Naive thymus-derived CD8-positive, alpha-beta T cell (primary cell): ENCODE measurements at regions not wholly inside any gene's neighbourhood (a gene's known extent, or its start where the extent isn't known, plus 50 kb on each side); places are given as distances from the start of the nearest gene placed in this dataset.

Experiments
- ATAC-seq, 2 donors: fragments of 150-1000 bp; cut with Tn5 transposase in 1 of 2; sonication (Bioruptor Pico), chemical (Tn5 transposase) in 1 of 2; 1 replicate in 1 of 2; 2 replicates in 1 of 2; pipeline ENCODE4 v1.10.0; 2021; ENCODE audit warnings: mild to moderate bottlenecking in 2 of 2, moderate library complexity in 2 of 2
- POLR2A ChIA-PET: fragments of 350-600 bp; sonication (Branson Sonifier 250); formaldehyde crosslinking; loops from one replicate; lab custom pipeline; 2021; ENCODE audit warnings: antibody characterized with exemption; lab: Charles Lee
- DNase-seq, 10 donors: peaks; one replicate each; pipeline versions ENCODE4 v3.0.0 to v3.0.0-alpha.2; 2020 to 2022
- H3K27ac Mint-ChIP-seq, 10 donors: one replicate each; pipeline ENCODE4 v1.8.0; 2020 to 2022; ENCODE audit warnings: mild to moderate bottlenecking in 10 of 10, mixed read lengths in 10 of 10, moderate library complexity in 4 of 10, inconsistent platforms in 1 of 10
- H3K27me3 Mint-ChIP-seq, 5 donors: one replicate each; pipeline ENCODE4 v1.8.0; 2021 to 2022; ENCODE audit warnings: mixed read lengths in 5 of 5
- H3K36me3 Mint-ChIP-seq, 3 donors: one replicate each; pipeline ENCODE4 v1.8.0; 2020 to 2022; ENCODE audit warnings: mixed read lengths in 3 of 3, mild to moderate bottlenecking in 2 of 3, inconsistent platforms in 1 of 3
- H3K4me1 Mint-ChIP-seq, 4 donors: one replicate each; pipeline ENCODE4 v1.8.0; 2021 to 2022; ENCODE audit warnings: mixed read lengths in 4 of 4
- H3K4me3 Mint-ChIP-seq, 10 donors: one replicate each; pipeline ENCODE4 v1.8.0; 2020 to 2022; ENCODE audit warnings: mild to moderate bottlenecking in 10 of 10, mixed read lengths in 10 of 10, moderate library complexity in 6 of 10, inconsistent platforms in 1 of 10
- H3K9me3 Mint-ChIP-seq, 9 donors: one replicate each; pipeline ENCODE4 v1.8.0; 2020 to 2022; ENCODE audit warnings: mixed read lengths in 9 of 9, mild to moderate bottlenecking in 3 of 9, inconsistent platforms in 1 of 9, moderate library complexity in 1 of 9

GRCh38 chr9:110133608-110134210, 74.2 kb downstream of the C9orf152 start:
- DNase-seq (no peak), ATAC-seq (no peak)
- Mint-ChIP-seq H3K27ac (no peak overlapping the region), H3K36me3 (no peaks in the 10 kb centered on the region), H3K4me3 (no peak overlapping the region), H3K4me1 (peaks cover 0 to 37% (median 0%) of the 10 kb centered on the region in 4 donors), H3K9me3 (no peaks in the 10 kb centered on the region), H3K27me3 (peaks cover 0 to 4% (median 0%) of the 10 kb centered on the region in 5 donors)
- POLR2A ChIA-PET: no interaction called here

- peaks cover 0 to 4% (median 0%) of the 10 kb centered on the region in 5 donors for H3K27me3 Mint-ChIP-seq
- DNase-seq (no peak), ATAC-seq (no peak)
- H3K4me1 Mint-ChIP-seq: peaks cover 0 to 19% (median 0%) of the 10 kb centered on the region in 4 donors
- H3K36me3 Mint-ChIP-seq: no peaks in the 10 kb centered on the region
- H3K27ac Mint-ChIP-seq: no peak overlapping the region
- no peaks in the 10 kb centered on the region for H3K9me3 Mint-ChIP-seq
- no peak overlapping the region for H3K4me3 Mint-ChIP-seq
- POLR2A ChIA-PET: no interaction called here
Measured at GRCh38 chr9:110135846-110136245, 72.1 kb downstream of the C9orf152 start.

GRCh38 chr9:110136802-110137201, 71.2 kb downstream of the C9orf152 start:
- ATAC-seq: no peak
- no peak for DNase-seq
- POLR2A ChIA-PET: no interaction called here
- H3K27ac Mint-ChIP-seq: no peak overlapping the region
- no peak overlapping the region for H3K4me3 Mint-ChIP-seq
- H3K9me3 Mint-ChIP-seq: no peaks in the 10 kb centered on the region
- H3K36me3 Mint-ChIP-seq: no peaks in the 10 kb centered on the region
- peaks cover 0 to 5% (median 0%) of the 10 kb centered on the region in 5 donors for H3K27me3 Mint-ChIP-seq
- H3K4me1 Mint-ChIP-seq: peaks cover 0 to 18% (median 0%) of the 10 kb centered on the region in 4 donors

- Mint-ChIP-seq H3K4me1 (peaks cover 0 to 36% (median 9%) of the 10 kb centered on the region in 4 donors), H3K36me3 (no peaks in the 10 kb centered on the region), H3K4me3 (no peak overlapping the region), H3K9me3 (no peaks in the 10 kb centered on the region), H3K27ac (no peak overlapping the region), H3K27me3 (peaks cover 0 to 4% (median 0%) of the 10 kb centered on the region in 5 donors)
- no peak for ATAC-seq
- no peak for DNase-seq
- POLR2A ChIA-PET: no interaction called here
Measured at GRCh38 chr9:110140276-110140675, 67.7 kb downstream of the C9orf152 start.

GRCh38 chr9:110141227-110141793, 66.6 kb downstream of the C9orf152 start:
- Mint-ChIP-seq H3K36me3 (no peaks in the 10 kb centered on the region), H3K4me1 (peaks cover 0 to 39% (median 9%) of the 10 kb centered on the region in 4 donors), H3K9me3 (no peaks in the 10 kb centered on the region), H3K27me3 (peaks cover 0 to 4% (median 0%) of the 10 kb centered on the region in 5 donors), H3K27ac (no peak overlapping the region), H3K4me3 (no peak overlapping the region)
- POLR2A ChIA-PET: no interaction called here
- ATAC-seq: no peak
- no peak for DNase-seq

- Mint-ChIP-seq H3K4me3 (no peak overlapping the region), H3K4me1 (peaks cover 0 to 45% (median 9%) of the 10 kb centered on the region in 4 donors), H3K9me3 (no peaks in the 10 kb centered on the region), H3K27ac (peak overlapping the region in 1 of 10 donors; percentile 82), H3K27me3 (peaks cover 0 to 4% (median 0%) of the 10 kb centered on the region in 5 donors), H3K36me3 (no peaks in the 10 kb centered on the region)
- POLR2A ChIA-PET: interaction anchor here (1.1 kb wide), 1 partner anchor 15 kb away, joined by 3 read pairs; no protein-coding TSS in a partner anchor
- no peak for ATAC-seq
- no peak for DNase-seq
Measured at GRCh38 chr9:110142253-110142652, 65.7 kb downstream of the C9orf152 start.

- ATAC-seq: no peak
- Mint-ChIP-seq H3K27ac (peak overlapping the region in 1 of 10 donors; percentile 82), H3K4me3 (no peak overlapping the region), H3K27me3 (peaks cover 0 to 4% (median 0%) of the 10 kb centered on the region in 5 donors), H3K36me3 (no peaks in the 10 kb centered on the region), H3K9me3 (no peaks in the 10 kb centered on the region), H3K4me1 (peaks cover 0 to 53% (median 14%) of the 10 kb centered on the region in 4 donors)
- DNase-seq: no peak
- POLR2A ChIA-PET: interaction anchor here (0.6 to 1.1 kb wide), 2 partner anchors 16 to 38 kb away, joined by 3 to 5 read pairs; no protein-coding TSS in a partner anchor
Measured at GRCh38 chr9:110142868-110143481, 65.0 kb downstream of the C9orf152 start.

- no peak for ATAC-seq
- H3K4me3 Mint-ChIP-seq: peak overlapping the region in 1 of 10 donors; percentile 60
Measured at GRCh38 chr9:110143485-110143884, 64.5 kb downstream of the C9orf152 start.

GRCh38 chr9:110143950-110144545, 63.9 kb downstream of the C9orf152 start:
- POLR2A ChIA-PET: no interaction called here
- peak in 1 of 10 donors; percentile 17 for DNase-seq

More at GRCh38 chr9:110143485-110143884, 64.5 kb downstream of the C9orf152 start:
- Mint-ChIP-seq H3K36me3 (no peaks in the 10 kb centered on the region), H3K9me3 (no peaks in the 10 kb centered on the region), H3K4me1 (peaks cover 4 to 58% (median 19%) of the 10 kb centered on the region in 4 donors), H3K27ac (peak overlapping the region in 5 of 10 donors; percentile 0 to 82 (median 26)), H3K27me3 (peaks cover 0 to 4% (median 0%) of the 10 kb centered on the region in 5 donors)
- DNase-seq: no peak
- POLR2A ChIA-PET: interaction anchor here (0.6 kb wide), 1 partner anchor 38 kb away, joined by 5 read pairs; no protein-coding TSS in a partner anchor

GRCh38 chr9:110146373-110146772, 61.6 kb downstream of the C9orf152 start:
- H3K4me1 Mint-ChIP-seq: peaks cover 6 to 82% (median 31%) of the 10 kb centered on the region in 4 donors
- DNase-seq: no peak
- H3K4me3 Mint-ChIP-seq: no peak overlapping the region
- H3K27ac Mint-ChIP-seq: peak overlapping the region in 2 of 10 donors; percentile 63 to 92
- POLR2A ChIA-PET: no interaction called here
- no peaks in the 10 kb centered on the region for H3K9me3 Mint-ChIP-seq
- no peak for ATAC-seq
- no peaks in the 10 kb centered on the region for H3K27me3 Mint-ChIP-seq
- H3K36me3 Mint-ChIP-seq: no peaks in the 10 kb centered on the region

More at GRCh38 chr9:110143950-110144545, 63.9 kb downstream of the C9orf152 start:
- ATAC-seq: peak; percentile 52 to 65
- Mint-ChIP-seq H3K27ac (peak overlapping the region in 4 of 10 donors; percentile 0 to 82 (median 40)), H3K9me3 (no peaks in the 10 kb centered on the region), H3K4me1 (peaks cover 5 to 63% (median 24%) of the 10 kb centered on the region in 4 donors), H3K36me3 (no peaks in the 10 kb centered on the region), H3K27me3 (peaks cover 0 to 4% (median 0%) of the 10 kb centered on the region in 5 donors), H3K4me3 (peak overlapping the region in 1 of 10 donors; percentile 60)

- peak overlapping the region; percentile 47 to 95 (median 86) for H3K27ac Mint-ChIP-seq
- POLR2A ChIA-PET: no interaction called here
- peaks cover 8 to 88% (median 35%) of the 10 kb centered on the region in 4 donors for H3K4me1 Mint-ChIP-seq
- peak in 2 of 10 donors; percentile 19 to 29 for DNase-seq
- H3K27me3 Mint-ChIP-seq: no peaks in the 10 kb centered on the region
- peak; percentile 54 to 66 for ATAC-seq
- H3K9me3 Mint-ChIP-seq: no peaks in the 10 kb centered on the region
- no peaks in the 10 kb centered on the region for H3K36me3 Mint-ChIP-seq
- H3K4me3 Mint-ChIP-seq: peak overlapping the region; percentile 62 to 92 (median 83)
Measured at GRCh38 chr9:110148384-110148783, 59.6 kb downstream of the C9orf152 start.

GRCh38 chr9:110148891-110149290, 59.1 kb downstream of the C9orf152 start:
- DNase-seq (no peak), ATAC-seq (no peak)
- no peaks in the 10 kb centered on the region for H3K27me3 Mint-ChIP-seq
- peak overlapping the region; percentile 16 to 92 (median 81) for H3K4me3 Mint-ChIP-seq
- H3K27ac Mint-ChIP-seq: peak overlapping the region; percentile 46 to 95 (median 80)
- H3K9me3 Mint-ChIP-seq: no peaks in the 10 kb centered on the region
- H3K36me3 Mint-ChIP-seq: no peaks in the 10 kb centered on the region
- peaks cover 8 to 87% (median 30%) of the 10 kb centered on the region in 4 donors for H3K4me1 Mint-ChIP-seq
- POLR2A ChIA-PET: no interaction called here
